GM19023 (cell line): ENCODE measurements at regions not wholly inside any gene's neighbourhood (a gene's known extent, or its start where the extent isn't known, plus 50 kb on each side); places are given as distances from the start of the nearest gene placed in this dataset.

Experiments
- ATAC-seq: cut with Tn5 transposase; IDR thresholded peaks from one replicate; pipeline ENCODE4 v1.9.1; 2021; ENCODE audit warnings: mild to moderate bottlenecking, moderate library complexity; ENCODE audit not compliant: unreplicated experiment

DNA sequence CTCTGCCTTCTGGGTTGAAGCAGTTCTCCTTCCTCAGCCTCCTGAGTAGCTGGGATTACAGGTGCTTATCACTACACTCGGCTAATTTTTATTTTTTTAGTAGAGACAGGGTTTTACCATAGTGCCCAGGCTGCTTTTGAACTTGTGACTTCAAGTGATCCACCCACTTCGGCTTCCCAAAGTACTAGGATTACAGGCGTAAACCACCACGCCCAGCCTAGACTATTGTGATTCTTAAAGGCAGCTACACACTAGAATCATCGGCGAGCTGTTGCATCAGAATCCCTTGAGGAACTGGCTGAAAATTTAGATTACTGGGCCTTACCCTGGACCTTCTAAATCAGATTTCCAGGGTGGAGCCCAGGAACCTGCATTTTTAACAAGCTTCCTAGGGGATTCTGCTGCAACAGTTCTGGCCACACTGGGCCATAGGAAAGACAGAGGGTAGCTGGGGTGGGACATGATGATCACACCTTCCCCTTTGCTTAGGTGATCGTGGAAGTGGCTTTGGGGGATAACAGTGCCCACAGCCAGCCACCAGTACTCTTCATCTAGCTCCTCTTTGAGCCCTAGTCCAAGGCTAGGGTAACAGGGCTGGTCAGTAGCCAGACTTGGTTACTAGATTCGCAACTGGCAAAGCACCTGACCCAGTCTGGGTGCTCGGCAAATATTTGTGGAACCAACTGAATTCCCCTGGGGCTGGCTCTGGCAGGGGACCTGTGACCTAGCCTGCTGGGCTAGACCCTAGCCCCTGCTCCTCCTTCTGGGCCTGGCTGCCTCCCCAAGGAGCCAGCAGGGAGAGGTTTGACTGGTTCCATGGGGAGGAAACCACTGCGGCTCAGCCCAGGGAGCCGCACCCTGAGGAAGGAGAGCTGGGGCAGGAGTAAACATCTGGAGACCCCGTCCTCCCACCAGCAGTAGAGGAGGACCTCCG, 67.1 kb upstream of the DUSP5 start:
- ATAC-seq: no peak

DNA sequence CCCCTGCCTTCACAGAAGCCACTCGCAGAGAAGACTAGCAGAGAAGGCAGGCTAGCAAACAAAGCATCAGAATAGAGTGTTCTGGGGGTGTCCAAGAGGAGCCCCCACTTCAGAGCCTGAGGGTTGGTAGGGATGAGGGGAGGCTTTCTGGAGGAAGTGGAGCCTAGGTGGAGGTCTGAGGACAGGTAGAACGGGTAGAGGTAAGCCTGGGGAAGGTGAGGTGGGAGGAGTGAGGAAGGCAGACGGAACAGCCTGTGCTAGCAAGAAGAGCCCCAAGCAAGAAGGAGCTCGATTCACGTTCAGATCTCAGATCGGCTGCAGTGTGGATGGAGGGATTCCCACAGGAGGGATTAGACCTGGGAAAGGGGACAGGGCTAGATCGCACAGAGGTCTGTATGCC, 66.0 kb upstream of the DUSP5 start:
- no peak for ATAC-seq

DNA sequence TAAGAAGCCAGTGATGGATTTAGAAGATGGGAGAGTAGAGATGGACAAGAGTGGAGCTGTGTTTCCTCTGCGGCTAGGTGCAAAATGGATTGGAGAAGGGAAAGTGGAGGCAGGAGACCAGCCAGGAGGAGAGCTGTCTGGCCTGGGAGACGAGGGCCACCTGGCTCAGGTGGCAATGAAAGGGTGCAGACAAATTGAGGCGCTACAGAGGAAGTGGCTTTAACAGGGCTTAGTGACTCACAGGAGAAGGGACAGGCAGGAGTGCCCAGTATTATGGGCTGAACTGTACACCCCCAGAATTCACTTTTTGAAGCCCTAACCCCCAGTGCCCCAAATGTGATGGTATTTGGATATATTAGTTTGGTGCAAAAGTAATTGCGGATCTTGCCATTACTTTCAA, 65.6 kb upstream of the DUSP5 start:
- no peak for ATAC-seq

DNA sequence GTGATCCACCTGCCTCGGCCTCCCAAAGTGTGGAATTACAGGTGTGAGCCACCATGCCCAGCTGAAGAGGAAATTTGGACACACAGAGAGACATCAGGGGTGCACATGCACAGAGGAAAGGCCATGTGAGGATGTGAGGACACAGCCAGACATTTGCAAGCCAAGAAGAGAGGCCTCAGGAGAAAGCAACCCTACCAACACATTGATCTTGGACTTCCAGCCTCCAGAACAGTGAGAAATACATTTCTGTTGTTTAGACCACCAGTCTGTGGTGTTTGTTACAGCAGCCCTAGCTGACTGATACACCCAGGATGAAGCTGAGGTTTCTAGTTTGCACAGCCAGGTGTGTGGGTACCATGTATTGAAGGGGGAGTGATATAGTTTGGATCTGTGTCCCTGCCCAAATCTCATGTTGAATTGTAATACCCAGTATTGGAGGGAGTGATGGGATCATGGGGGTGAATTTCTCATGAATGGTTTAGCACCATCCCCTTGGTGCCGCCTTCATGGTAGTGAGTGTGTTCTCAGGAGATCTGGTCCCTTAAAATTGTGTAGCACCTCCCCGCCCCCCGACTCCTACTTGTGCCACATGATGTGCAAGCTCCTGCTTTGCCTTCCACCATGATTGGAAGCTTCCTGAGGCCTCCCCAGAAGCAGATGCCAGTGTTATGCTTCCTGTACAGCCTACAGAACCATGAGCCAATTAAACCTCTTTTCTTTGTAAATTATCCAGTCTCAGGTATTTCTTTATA, 64.7 kb upstream of the DUSP5 start:
- ATAC-seq: no peak

DNA sequence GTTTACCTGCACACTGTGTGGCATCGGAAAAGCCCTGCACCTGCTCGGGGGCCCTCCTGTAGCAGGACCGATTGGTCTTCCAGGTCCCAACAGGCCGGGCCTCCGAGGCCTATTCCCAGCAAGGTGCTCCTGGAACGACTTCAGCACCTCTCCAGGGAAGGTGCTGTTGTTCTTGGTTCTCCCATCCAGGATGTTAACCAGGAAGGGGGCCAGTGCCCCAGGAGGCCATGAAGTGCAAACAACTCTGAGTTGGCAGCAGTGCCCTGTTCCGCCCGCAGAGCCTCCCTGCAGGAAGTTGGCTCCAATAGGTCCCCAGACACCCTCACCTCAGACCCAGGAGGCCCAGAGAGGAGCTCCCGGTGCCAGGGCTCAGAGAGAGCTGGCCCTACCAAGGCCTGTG, 64.0 kb upstream of the DUSP5 start:
- no peak for ATAC-seq

DNA sequence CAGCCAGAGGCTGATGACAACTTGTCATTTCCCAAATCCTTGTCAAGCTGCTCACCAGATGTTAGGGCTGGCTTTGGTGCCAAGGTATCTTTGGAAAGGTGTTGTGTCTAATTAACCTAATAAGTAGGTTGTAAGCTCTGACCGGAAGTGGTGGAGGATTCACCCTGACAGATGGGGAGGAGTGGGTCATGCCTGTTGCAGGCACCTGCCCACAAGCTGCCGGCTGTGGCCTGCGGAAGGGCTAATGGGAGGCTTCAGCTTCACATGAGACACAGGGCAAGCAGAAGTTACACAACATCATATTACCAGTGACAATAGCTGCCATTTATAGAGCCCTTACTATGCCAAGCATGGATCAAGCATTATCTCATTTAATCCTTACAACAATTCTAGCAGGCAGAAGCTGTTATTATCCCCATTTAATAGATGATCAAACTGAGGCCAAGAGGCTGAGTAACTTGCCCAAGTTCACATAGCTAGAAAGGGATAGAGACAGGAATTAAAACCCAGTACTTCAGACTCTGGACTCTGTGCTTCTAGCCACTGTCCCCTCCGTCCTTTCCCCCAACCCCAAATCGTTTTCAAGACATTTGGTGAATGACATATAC, 63.1 kb upstream of the DUSP5 start:
- no peak for ATAC-seq

DNA sequence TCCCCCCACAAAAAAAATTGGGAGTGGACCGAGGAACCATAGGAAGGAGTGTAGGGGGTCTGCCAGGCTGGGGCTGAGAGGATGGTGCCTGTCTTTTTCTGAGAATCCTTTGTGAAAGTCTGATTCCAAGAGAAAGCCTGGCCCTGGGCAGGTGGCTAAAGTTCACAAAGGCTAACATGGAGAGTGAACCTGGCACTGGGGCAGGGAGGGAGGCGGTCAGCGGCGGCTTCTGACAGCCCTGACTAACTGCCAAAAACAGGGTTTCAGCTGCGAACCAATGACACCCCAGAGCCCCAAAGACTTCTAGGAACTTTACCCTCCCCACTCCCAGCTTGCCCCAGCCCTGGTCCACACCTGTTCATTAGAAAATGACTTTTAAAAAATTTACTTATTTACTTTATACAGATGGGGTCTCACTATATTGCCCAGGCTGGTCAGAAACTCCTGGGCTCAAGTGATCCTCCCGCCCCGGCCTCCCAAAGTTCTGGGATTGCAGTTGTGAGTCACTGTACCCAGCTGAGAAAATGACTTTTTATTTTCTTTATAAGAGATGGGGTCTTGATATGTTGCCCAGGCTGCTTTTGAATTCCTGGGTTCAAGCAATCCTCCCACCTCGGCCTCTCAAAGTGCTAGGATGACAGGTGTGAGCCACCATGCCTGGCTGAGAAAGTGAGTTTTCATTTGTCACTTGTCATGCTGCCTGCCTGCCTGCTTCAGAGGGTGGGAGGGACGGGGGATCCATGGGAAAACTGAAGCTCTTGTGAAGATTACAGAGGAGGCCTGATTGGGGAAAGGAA, 61.0 kb upstream of the DUSP5 start:
- no peak for ATAC-seq

DNA sequence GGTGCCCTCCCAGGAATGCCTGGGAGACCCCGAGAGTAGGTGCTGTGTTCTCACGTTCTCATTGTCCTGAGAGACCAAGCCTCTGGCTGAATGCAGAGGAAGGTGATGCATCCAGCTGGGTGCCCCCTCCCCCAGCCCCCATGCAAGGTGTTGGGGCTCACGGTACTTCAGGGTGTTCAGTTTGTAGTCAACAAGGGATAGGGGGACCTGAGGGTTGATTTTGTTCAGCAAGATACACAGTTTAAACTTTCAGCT, 60.4 kb upstream of the DUSP5 start:
- ATAC-seq: no peak

DNA sequence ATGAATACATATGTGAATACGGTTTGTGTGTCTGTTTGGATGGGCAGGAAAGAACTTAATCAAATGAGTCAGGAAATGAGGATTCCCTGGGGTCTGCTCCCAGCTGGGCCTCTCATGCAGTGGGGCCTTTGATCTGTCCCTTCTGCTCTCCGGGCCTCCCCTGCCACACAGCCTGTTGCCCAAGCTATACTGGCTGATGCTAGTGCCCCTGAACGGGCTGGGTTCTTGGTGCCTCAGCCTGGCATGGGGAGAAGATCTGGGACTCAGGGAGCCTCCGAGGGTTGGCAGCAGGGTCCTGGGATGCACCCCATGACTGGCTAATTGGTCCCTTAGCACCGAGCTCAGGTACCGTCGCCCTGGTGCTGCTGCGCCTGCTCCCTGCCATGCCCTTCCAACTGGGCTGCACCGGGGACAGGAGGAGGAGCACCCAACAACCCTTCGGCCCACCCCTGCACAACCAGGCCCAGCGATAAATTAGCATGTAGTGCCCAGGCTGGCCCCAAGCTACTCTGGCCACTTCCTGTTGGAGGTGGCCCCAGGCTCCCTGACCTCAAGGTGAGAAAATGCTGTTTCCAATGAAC, 59.9 kb upstream of the DUSP5 start:
- no peak for ATAC-seq

DNA sequence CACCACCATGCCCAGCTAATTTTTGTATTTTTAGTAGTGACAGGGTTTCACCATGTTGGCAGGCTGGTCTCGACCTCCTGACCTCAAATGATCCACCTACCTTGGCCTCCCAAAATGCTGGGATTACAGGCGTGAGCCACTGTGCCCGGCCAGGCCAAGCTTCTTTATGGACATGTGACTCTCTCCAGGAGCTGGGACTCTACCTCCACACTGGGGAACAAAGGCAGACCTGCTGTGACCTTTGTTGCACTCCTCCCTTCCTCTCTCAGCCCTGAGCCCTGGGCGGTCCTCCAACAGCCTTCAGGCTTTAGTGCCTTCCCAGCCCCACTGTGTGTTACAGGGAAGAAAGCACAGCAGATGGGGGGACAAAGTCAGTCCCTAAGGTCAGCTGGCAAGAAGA, 55.0 kb upstream of the DUSP5 start:
- ATAC-seq: no peak

DNA sequence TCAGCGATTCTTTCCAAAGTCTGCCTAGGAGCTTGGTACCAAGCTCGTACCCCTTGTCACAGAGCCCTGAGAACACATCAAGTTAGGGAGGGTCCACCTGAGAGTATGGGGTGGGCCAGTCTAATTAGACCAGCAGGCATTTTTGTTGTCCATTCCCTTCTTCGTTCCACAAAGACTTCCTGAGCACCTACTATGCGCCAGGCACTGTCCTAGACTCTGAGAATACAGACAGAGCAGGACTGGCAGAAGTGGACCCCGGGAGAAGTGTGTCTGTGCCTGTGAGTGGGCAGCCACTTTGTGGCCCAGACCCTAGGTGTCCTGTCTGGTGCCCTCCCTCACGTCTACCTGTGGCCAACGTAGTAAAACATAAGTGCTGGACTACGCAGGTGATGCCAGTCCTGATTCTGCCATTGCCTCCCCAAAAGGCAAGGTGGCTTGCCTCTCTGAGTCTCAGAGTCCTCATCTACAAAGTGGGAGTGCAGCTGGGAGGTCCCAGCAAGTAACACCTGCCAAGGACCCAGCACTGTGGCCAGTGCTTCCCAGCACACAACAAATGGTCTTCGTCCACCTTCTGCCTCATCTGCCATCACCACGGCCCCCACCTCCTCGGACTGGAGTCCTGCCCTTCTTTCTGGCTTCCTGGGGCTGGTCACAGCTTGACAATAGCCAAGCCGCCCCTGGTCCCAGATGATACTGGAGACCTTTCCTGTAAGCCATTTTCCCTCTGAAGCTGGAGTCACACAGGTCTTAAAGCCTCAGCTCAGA, 54.3 kb upstream of the DUSP5 start:
- no peak for ATAC-seq

DNA sequence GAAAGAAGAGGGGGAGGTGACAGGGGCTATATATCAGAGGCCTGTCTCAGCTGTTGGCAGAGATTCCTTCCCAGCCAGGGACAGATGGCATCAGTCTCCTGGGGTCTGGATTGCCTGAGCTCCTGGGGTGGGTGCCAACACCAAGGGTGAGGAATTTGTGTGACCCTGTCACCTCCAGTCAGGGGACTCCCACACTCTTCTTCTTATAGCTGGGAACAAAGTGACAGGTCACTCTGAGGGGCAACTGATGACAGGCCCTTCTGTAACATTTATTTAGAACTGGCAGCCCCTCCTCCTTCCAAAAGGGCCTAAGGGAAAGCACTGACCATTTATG, 53.7 kb upstream of the DUSP5 start:
- no peak for ATAC-seq

DNA sequence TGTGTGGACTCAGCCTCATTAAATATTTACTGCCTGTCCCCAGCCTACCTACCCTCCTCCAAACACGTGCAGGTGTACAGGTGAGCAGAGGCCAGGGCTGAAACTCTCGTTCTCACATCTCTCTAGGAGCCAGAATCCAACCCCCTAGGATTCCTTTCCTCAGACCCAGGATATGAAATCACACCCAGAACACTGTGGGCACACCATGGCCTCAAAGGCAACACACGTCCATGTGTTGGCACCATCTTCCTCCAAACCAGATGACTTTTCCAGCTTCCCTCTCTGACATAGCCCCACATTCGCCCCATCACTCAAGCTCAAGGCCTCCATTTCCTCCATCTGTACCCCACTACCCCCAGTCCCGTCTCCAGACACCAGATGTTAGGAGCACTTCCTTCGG, 51.8 kb upstream of the DUSP5 start:
- no peak for ATAC-seq

DNA sequence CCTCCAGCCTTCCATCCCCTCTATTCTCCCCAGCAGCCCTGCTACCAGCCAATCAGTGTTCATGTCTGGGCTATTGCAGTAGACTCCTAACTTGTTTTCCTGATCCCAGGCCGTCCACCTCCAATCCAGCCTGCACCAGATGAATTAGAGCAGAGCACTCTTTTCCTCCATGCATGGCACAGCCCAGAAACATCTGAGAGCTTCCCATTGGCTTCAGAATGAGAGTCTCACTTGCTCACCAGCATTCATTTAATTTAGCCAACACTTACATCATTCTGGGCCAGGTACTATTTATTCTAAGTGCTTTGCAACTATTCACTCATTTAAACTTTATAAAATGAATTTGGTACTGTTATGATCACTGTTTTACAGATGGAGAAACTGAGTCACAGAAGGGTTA, 51.4 kb upstream of the DUSP5 start:
- ATAC-seq: no peak

DNA sequence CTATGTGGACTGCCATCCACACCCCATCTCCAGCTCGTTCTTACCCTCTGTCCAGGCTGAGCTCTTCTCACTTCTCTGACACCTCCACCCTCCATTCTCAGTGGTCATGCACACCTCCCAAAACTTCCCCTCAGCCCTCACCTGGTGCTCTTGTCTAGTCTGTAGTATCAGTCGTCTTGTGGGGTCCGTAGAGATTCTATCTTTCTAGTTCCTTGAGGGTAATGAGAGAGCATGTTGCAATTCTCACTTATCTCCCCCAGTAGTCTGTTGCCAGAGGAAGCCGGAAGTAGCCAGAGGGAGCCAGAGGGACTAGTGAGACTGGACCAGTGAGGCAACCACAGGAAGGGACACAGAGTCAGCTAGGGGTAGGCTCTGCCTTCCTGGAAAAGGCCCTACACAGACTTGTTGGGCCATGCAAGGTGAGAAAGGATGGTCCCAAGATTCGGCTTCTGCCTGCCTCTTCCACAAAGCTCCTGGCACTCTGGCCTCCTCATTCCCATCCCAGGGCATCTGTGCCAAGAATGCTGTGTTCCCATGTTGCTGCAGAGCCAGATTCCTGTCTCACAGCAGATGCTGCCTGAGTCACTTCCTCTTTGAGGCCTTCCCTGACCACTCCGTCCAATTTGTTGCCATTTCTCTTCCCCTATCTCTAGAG, 50.6 kb upstream of the DUSP5 start:
- ATAC-seq: no peak

DNA sequence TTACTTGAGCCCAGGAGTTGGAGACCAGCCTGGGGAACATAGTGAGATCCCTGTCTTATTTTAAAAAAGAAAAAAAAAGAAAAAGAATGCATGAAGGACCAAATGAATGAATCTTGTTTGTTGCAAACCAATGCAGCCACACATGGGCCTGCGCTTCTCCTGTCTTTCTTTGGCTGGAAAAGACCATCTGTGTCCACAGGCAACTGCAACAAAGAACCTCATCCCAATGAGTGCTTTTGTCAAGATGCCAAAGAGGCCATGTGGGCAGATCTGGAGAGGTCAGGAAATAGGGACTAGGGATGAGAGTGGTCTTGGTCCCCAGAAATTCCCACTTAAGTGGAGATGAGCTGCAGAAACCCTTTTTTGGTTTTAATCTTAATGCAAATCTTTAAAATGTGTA, 49.8 kb upstream of the DUSP5 start:
- no peak for ATAC-seq
